ENCODE measurements at regions not wholly inside any gene's neighbourhood (a gene's known extent, or its start where the extent isn't known, plus 50 kb on each side); places are given as distances from the start of the nearest gene placed in this dataset.

GRCh38 chr10:88181902-88182600, 318.6 kb downstream of the PTEN start:
- ChIA-PET CTCF (no interaction called here), POLR2A (interaction anchor here (0.7 to 1.1 kb wide), 4 partner anchors 10 to 164 kb away, joined by 3 read pairs; no protein-coding TSS in a partner anchor)
- Mint-ChIP-seq H3K9me3 (peaks cover 7% of the 10 kb centered on the region), H3K4me3 (no peak overlapping the region), H3K27ac (no peak overlapping the region), H3K4me1 (ENCODE audit: low read depth) (no peaks in the 10 kb centered on the region), H3K36me3 (ENCODE audit: low read depth) (no peaks in the 10 kb centered on the region), H3K27me3 (no peaks in the 10 kb centered on the region)
- Histone ChIP-seq H3K27me3 (ENCODE audit: control insufficient read depth in 1 of 2, insufficient read depth in 2 of 2, low read length in 2 of 2) (no peaks in the 10 kb centered on the region), H3K4me3 (ENCODE audit: low read length) (no peak overlapping the region), H3K36me3 (ENCODE audit: insufficient read depth, low read length) (no peaks in the 10 kb centered on the region), H3K27ac (ENCODE audit: low read depth in 1 of 2, low read length in 2 of 2) (no peak overlapping the region), H3K4me1 (ENCODE audit: insufficient read depth, low read length) (no peaks in the 10 kb centered on the region), H3K9me3 (ENCODE audit: control insufficient read depth in 1 of 2, insufficient read depth in 1 of 2, low read length in 2 of 2) (peaks cover 0 to 5% of the 10 kb centered on the region in 2 experiments)
- no peak for ATAC-seq (ENCODE audit: poor library complexity)
- no peak for TF ChIP-seq CTCF (IDR thresholded peaks at IDR 0.05)
- intact Hi-C loops (cut with DNase I, micrococcal nuclease) = no loop called here
- no peak for DNase-seq

GRCh38 chr10:88182601-88182930, 319.1 kb downstream of the PTEN start:
- POLR2A ChIA-PET = interaction anchor here (0.8 kb wide), 1 partner anchor 11 kb away, joined by 3 read pairs; no protein-coding TSS in a partner anchor
- no peaks in the 10 kb centered on the region for H3K36me3 ChIP-seq (ENCODE audit: insufficient read depth, low read length)
- intact Hi-C loops (cut with DNase I, micrococcal nuclease) = no loop called here
- no peaks in the 10 kb centered on the region for H3K27me3 Mint-ChIP-seq
- H3K9me3 Mint-ChIP-seq = peaks cover 4% of the 10 kb centered on the region
- CTCF ChIA-PET = no interaction called here
- H3K27ac Mint-ChIP-seq = no peak overlapping the region
- no peak overlapping the region for H3K27ac ChIP-seq (ENCODE audit: low read depth in 1 of 2, low read length in 2 of 2)
- no peak overlapping the region for H3K4me3 ChIP-seq (ENCODE audit: low read length)
- no peaks in the 10 kb centered on the region for H3K27me3 ChIP-seq (ENCODE audit: control insufficient read depth in 1 of 2, insufficient read depth in 2 of 2, low read length in 2 of 2)
- H3K4me1 Mint-ChIP-seq (ENCODE audit: low read depth) = no peaks in the 10 kb centered on the region
- H3K4me1 ChIP-seq (ENCODE audit: insufficient read depth, low read length) = no peaks in the 10 kb centered on the region
- peaks cover 0 to 5% of the 10 kb centered on the region in 2 experiments for H3K9me3 ChIP-seq (ENCODE audit: control insufficient read depth in 1 of 2, insufficient read depth in 1 of 2, low read length in 2 of 2)
- H3K36me3 Mint-ChIP-seq (ENCODE audit: low read depth) = no peaks in the 10 kb centered on the region
- DNase-seq = no peak
- no peak for TF ChIP-seq CTCF (IDR thresholded peaks at IDR 0.05)
- no peak for ATAC-seq (ENCODE audit: poor library complexity)
- no peak overlapping the region for H3K4me3 Mint-ChIP-seq

GRCh38 chr10:88184543-88185297, 321.3 kb downstream of the PTEN start:
- no peaks in the 10 kb centered on the region for H3K27me3 Mint-ChIP-seq
- no peaks in the 10 kb centered on the region for H3K36me3 Mint-ChIP-seq (ENCODE audit: low read depth)
- POLR2A ChIA-PET = no interaction called here
- H3K9me3 ChIP-seq (ENCODE audit: control insufficient read depth in 1 of 2, insufficient read depth in 1 of 2, low read length in 2 of 2) = no peaks in the 10 kb centered on the region
- DNase-seq (no peak), ATAC-seq (ENCODE audit: poor library complexity) (no peak)
- no peaks in the 10 kb centered on the region for H3K4me1 Mint-ChIP-seq (ENCODE audit: low read depth)
- H3K27ac ChIP-seq (ENCODE audit: low read depth in 1 of 2, low read length in 2 of 2) = no peak overlapping the region
- H3K4me1 ChIP-seq (ENCODE audit: insufficient read depth, low read length) = no peaks in the 10 kb centered on the region
- intact Hi-C loops (cut with DNase I, micrococcal nuclease) = no loop called here
- no peaks in the 10 kb centered on the region for H3K27me3 ChIP-seq (ENCODE audit: control insufficient read depth in 1 of 2, insufficient read depth in 2 of 2, low read length in 2 of 2)
- no peak overlapping the region for H3K27ac Mint-ChIP-seq
- no peak for TF ChIP-seq CTCF (IDR thresholded peaks at IDR 0.05)
- CTCF ChIA-PET = no interaction called here
- H3K9me3 Mint-ChIP-seq = no peaks in the 10 kb centered on the region
- H3K36me3 ChIP-seq (ENCODE audit: insufficient read depth, low read length) = no peaks in the 10 kb centered on the region
- no peak overlapping the region for H3K4me3 Mint-ChIP-seq
- H3K4me3 ChIP-seq (ENCODE audit: low read length) = no peak overlapping the region
